ENCODE measurements at regions not wholly inside any gene's neighbourhood (a gene's known extent, or its start where the extent isn't known, plus 50 kb on each side); places are given as distances from the start of the nearest gene placed in this dataset.

DNA sequence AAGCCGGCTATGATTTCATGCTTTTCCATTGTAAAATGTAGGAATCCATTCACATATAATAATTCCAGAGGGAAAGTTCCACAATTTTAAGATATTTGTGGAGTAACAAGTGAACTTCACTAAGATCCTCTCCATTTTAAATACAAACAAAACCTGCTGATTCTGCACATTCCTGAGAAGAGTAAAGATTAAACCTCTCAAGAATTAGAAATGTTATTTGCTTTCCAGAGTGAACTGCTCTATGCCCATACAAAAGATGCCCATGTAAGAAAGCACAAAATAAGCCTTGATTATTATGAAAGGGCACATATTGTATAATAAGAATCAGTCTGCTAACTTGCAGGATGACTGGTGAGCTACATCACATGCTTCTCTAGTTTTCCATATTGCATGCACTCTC, 241.5 kb downstream of the COX18 start:
- no peak overlapping the region for H3K27ac Mint-ChIP-seq
- no peaks in the 10 kb centered on the region for H3K4me1 Mint-ChIP-seq
- ATAC-seq, result no peak
- ChIA-PET CTCF (no interaction called here), POLR2A (no interaction called here)
- no peak overlapping the region for H3K4me3 Mint-ChIP-seq
- H3K36me3 Mint-ChIP-seq, result peaks cover 3% of the 10 kb centered on the region; the same call in 1 of the 2 replicates
- peaks cover 17% of the 10 kb centered on the region for H3K9me3 Mint-ChIP-seq
- DNase-seq (ENCODE audit: low spot score), result no peak
- H3K27me3 Mint-ChIP-seq (ENCODE audit: low read depth), result no peaks in the 10 kb centered on the region
- TF ChIP-seq ZNF532 (CRISPR knock-in tag; IDR thresholded peaks at IDR 0.05; ENCODE audit: borderline replicate concordance) (no peak), GABPB1 (CRISPR knock-in tag; IDR thresholded peaks at IDR 0.05) (no peak)

DNA sequence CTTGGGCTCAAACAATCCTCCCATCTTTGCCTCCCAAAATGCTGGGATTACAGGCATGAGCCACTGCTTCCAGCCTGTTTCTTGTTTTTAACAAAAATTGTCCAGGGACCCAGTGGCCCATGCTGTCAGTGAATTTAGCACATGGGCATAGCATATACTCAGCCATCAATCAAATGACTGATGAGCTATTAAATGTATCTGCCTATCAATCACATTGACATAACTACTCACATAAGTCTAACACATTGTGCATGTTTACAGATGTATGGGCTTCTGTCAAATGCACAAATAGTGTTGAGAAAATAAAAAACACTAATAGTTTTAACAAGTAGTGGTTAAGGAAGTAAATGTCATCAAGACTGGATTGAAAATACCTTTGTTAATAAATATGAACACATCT, 249.4 kb downstream of the COX18 start:
- H3K27ac Mint-ChIP-seq, result no peak overlapping the region
- POLR2A ChIA-PET, result no interaction called here
- DNase-seq (ENCODE audit: low spot score), result no peak
- H3K36me3 Mint-ChIP-seq, result no peaks in the 10 kb centered on the region
- no peaks in the 10 kb centered on the region for H3K27me3 Mint-ChIP-seq (ENCODE audit: low read depth)
- H3K4me1 Mint-ChIP-seq, result no peaks in the 10 kb centered on the region
- CTCF ChIA-PET, result no interaction called here
- no peak for ATAC-seq
- H3K4me3 Mint-ChIP-seq, result no peak overlapping the region
- no peak for TF ChIP-seq ZNF138 (CRISPR knock-in tag; conservative IDR thresholded peaks at IDR 0.05)
- TF ChIP-seq SMAD3 (CRISPR knock-in tag; IDR thresholded peaks at IDR 0.05; ENCODE audit: borderline replicate concordance), result no peak
- TF ChIP-seq MXD4 (CRISPR knock-in tag; IDR thresholded peaks at IDR 0.05; ENCODE audit: borderline replicate concordance), result no peak
- TF ChIP-seq, protein P1, sequence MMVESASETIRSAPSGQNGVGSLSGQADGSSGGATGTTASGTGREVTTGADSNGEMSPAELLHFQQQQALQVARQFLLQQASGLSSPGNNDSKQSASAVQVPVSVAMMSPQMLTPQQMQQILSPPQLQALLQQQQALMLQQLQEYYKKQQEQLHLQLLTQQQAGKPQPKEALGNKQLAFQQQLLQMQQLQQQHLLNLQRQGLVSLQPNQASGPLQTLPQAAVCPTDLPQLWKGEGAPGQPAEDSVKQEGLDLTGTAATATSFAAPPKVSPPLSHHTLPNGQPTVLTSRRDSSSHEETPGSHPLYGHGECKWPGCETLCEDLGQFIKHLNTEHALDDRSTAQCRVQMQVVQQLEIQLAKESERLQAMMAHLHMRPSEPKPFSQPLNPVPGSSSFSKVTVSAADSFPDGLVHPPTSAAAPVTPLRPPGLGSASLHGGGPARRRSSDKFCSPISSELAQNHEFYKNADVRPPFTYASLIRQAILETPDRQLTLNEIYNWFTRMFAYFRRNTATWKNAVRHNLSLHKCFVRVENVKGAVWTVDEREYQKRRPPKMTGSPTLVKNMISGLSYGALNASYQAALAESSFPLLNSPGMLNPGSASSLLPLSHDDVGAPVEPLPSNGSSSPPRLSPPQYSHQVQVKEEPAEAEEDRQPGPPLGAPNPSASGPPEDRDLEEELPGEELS (CRISPR knock-in tag; IDR thresholded peaks at IDR 0.05), result no peak
- no peak for TF ChIP-seq HMGXB4 (CRISPR knock-in tag; IDR thresholded peaks at IDR 0.05)
- no peak for TF ChIP-seq E2F5 (CRISPR knock-in tag; IDR thresholded peaks at IDR 0.05)
- TF ChIP-seq, protein P2, sequence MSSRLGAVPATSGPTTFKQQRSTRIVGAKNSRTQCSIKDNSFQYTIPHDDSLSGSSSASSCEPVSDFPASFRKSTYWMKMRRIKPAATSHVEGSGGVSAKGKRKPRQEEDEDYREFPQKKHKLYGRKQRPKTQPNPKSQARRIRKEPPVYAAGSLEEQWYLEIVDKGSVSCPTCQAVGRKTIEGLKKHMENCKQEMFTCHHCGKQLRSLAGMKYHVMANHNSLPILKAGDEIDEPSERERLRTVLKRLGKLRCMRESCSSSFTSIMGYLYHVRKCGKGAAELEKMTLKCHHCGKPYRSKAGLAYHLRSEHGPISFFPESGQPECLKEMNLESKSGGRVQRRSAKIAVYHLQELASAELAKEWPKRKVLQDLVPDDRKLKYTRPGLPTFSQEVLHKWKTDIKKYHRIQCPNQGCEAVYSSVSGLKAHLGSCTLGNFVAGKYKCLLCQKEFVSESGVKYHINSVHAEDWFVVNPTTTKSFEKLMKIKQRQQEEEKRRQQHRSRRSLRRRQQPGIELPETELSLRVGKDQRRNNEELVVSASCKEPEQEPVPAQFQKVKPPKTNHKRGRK (CRISPR knock-in tag; IDR thresholded peaks at IDR 0.05; ENCODE audit: borderline replicate concordance), result no peak
- no peak for TF ChIP-seq SOX15 (CRISPR knock-in tag; IDR thresholded peaks at IDR 0.05)
- TF ChIP-seq, protein P3, sequence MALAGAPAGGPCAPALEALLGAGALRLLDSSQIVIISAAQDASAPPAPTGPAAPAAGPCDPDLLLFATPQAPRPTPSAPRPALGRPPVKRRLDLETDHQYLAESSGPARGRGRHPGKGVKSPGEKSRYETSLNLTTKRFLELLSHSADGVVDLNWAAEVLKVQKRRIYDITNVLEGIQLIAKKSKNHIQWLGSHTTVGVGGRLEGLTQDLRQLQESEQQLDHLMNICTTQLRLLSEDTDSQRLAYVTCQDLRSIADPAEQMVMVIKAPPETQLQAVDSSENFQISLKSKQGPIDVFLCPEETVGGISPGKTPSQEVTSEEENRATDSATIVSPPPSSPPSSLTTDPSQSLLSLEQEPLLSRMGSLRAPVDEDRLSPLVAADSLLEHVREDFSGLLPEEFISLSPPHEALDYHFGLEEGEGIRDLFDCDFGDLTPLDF (CRISPR knock-in tag; IDR thresholded peaks at IDR 0.05), result no peak
- TF ChIP-seq MYBL2 (CRISPR knock-in tag; IDR thresholded peaks at IDR 0.05), result no peak
- TF ChIP-seq ZNF219 (CRISPR knock-in tag; IDR thresholded peaks at IDR 0.05; ENCODE audit: borderline replicate concordance), result no peak
- no peak for TF ChIP-seq ESRRA (CRISPR knock-in tag; IDR thresholded peaks at IDR 0.05; ENCODE audit: borderline replicate concordance)
- TF ChIP-seq ZSCAN18 (CRISPR knock-in tag; IDR thresholded peaks at IDR 0.05), result no peak
- no peak for TF ChIP-seq ELF4 (CRISPR knock-in tag; IDR thresholded peaks at IDR 0.05; ENCODE audit: low read depth)
- TF ChIP-seq ZNF121 (CRISPR knock-in tag; IDR thresholded peaks at IDR 0.05), result no peak
- no peak for TF ChIP-seq ETV6 (CRISPR knock-in tag; IDR thresholded peaks at IDR 0.05)
- TF ChIP-seq GTF2I (CRISPR knock-in tag; conservative IDR thresholded peaks at IDR 0.05), result no peak
- TF ChIP-seq NR3C1 (CRISPR knock-in tag; conservative IDR thresholded peaks at IDR 0.05; ENCODE audit: low read depth), result no peak
- TF ChIP-seq OVOL2 (CRISPR knock-in tag; IDR thresholded peaks at IDR 0.05; ENCODE audit: borderline replicate concordance), result no peak
- no peaks in the 10 kb centered on the region for H3K9me3 Mint-ChIP-seq

Data from WTC11 (cell line).